ENCODE measurements at regions not wholly inside any gene's neighbourhood (a gene's known extent, or its start where the extent isn't known, plus 50 kb on each side); places are given as distances from the start of the nearest gene placed in this dataset.

- TF ChIP-seq CTCF (IDR thresholded peaks at IDR 0.05), result no peak
- no peak for TF ChIP-seq POLR2A (IDR thresholded peaks at IDR 0.05)
These were observed 469.1 kb upstream of the BTBD3 start for GRCh38 chr20:11448554-11448953.
